ENCODE measurements at regions not wholly inside any gene's neighbourhood (a gene's known extent, or its start where the extent isn't known, plus 50 kb on each side); places are given as distances from the start of the nearest gene placed in this dataset.

- no peaks in the 10 kb centered on the region for H3K27me3 ChIP-seq (ENCODE audit: control insufficient read depth, extremely low read depth, insufficient read depth, low read length)
- H3K4me2 ChIP-seq (ENCODE audit: control insufficient read depth, extremely low read depth, insufficient read depth, low read depth, low read length), result no peak overlapping the region
- H3K4me1 ChIP-seq (ENCODE audit: control insufficient read depth, extremely low read depth, insufficient read depth, low read length), result no peaks in the 10 kb centered on the region
- no peak for DNase-seq (ENCODE audit: low read depth, low spot score)
- peaks cover 5% of the 10 kb centered on the region for H3K9me3 ChIP-seq (ENCODE audit: control insufficient read depth, low read depth, low read length)
- no peaks in the 10 kb centered on the region for H4K20me1 ChIP-seq (ENCODE audit: control insufficient read depth, extremely low read depth, insufficient read depth, low read length)
- H3K27ac ChIP-seq (ENCODE audit: control insufficient read depth, insufficient read depth, low read length), result no peak overlapping the region
- dilution Hi-C loops (cut with MboI; ENCODE audit: extremely low pct_ligation_motif_present, low sequenced_read_pairs), result no loop called here
- H3K36me3 ChIP-seq (ENCODE audit: control insufficient read depth in 2 of 2, extremely low read depth in 1 of 2, insufficient read depth in 2 of 2, low read length in 2 of 2), result peaks cover 17 to 30% of the 10 kb centered on the region in 2 experiments
- TF ChIP-seq CTCF (optimal IDR thresholded peaks at IDR 0.05 in 1 of 3, IDR thresholded peaks at IDR 0.05 in 1 of 3, conservative IDR thresholded peaks at IDR 0.05 in 1 of 3; ENCODE audit: extremely low read depth in 1 of 3, insufficient read depth in 2 of 3, low read length in 3 of 3) (no peak), EZH2 (IDR thresholded peaks at IDR 0.05; ENCODE audit: low read length) (no peak)
- no peak for FAIRE-seq
- H3K9ac ChIP-seq (ENCODE audit: control insufficient read depth, extremely low read depth, insufficient read depth, low read length), result no peak overlapping the region
- H2AFZ ChIP-seq (ENCODE audit: control insufficient read depth, low read length), result no peak overlapping the region
- H3K9me1 ChIP-seq (ENCODE audit: control insufficient read depth, extremely low read depth, insufficient read depth, low read length), result no peaks in the 10 kb centered on the region
- H3K4me3 ChIP-seq (ENCODE audit: control insufficient read depth in 2 of 3, extremely low read depth in 1 of 3, insufficient read depth in 2 of 3, low read depth in 1 of 3, low read length in 3 of 3), result no peak overlapping the region
- H3K79me2 ChIP-seq (ENCODE audit: control insufficient read depth, insufficient read depth, low read length), result no peaks in the 10 kb centered on the region
Measured at GRCh38 chr20:52090035-52090434, 101.5 kb downstream of the ZFP64 start.

GRCh38 chr20:52087471-52087870 is 104.1 kb downstream of the ZFP64 start:
- H3K79me2 ChIP-seq (ENCODE audit: control insufficient read depth, insufficient read depth, low read length), result no peaks in the 10 kb centered on the region
- TF ChIP-seq CTCF (optimal IDR thresholded peaks at IDR 0.05 in 1 of 3, IDR thresholded peaks at IDR 0.05 in 1 of 3, conservative IDR thresholded peaks at IDR 0.05 in 1 of 3; ENCODE audit: extremely low read depth in 1 of 3, insufficient read depth in 2 of 3, low read length in 3 of 3) (no peak), EZH2 (IDR thresholded peaks at IDR 0.05; ENCODE audit: low read length) (no peak)
- no peak overlapping the region for H3K4me3 ChIP-seq (ENCODE audit: control insufficient read depth in 2 of 3, extremely low read depth in 1 of 3, insufficient read depth in 2 of 3, low read depth in 1 of 3, low read length in 3 of 3)
- dilution Hi-C loops (cut with MboI; ENCODE audit: extremely low pct_ligation_motif_present, low sequenced_read_pairs), result no loop called here
- peaks cover 3% of the 10 kb centered on the region for H3K4me1 ChIP-seq (ENCODE audit: control insufficient read depth, extremely low read depth, insufficient read depth, low read length)
- H3K9me3 ChIP-seq (ENCODE audit: control insufficient read depth, low read depth, low read length), result peaks cover 5% of the 10 kb centered on the region
- no peaks in the 10 kb centered on the region for H4K20me1 ChIP-seq (ENCODE audit: control insufficient read depth, extremely low read depth, insufficient read depth, low read length)
- DNase-seq (ENCODE audit: low read depth, low spot score), result no peak
- no peak overlapping the region for H3K9ac ChIP-seq (ENCODE audit: control insufficient read depth, extremely low read depth, insufficient read depth, low read length)
- FAIRE-seq, result no peak
- H3K27ac ChIP-seq (ENCODE audit: control insufficient read depth, insufficient read depth, low read length), result no peak overlapping the region
- H2AFZ ChIP-seq (ENCODE audit: control insufficient read depth, low read length), result no peak overlapping the region
- no peaks in the 10 kb centered on the region for H3K27me3 ChIP-seq (ENCODE audit: control insufficient read depth, extremely low read depth, insufficient read depth, low read length)
- no peak overlapping the region for H3K4me2 ChIP-seq (ENCODE audit: control insufficient read depth, extremely low read depth, insufficient read depth, low read depth, low read length)
- H3K36me3 ChIP-seq (ENCODE audit: control insufficient read depth in 2 of 2, extremely low read depth in 1 of 2, insufficient read depth in 2 of 2, low read length in 2 of 2), result peaks cover 20 to 33% of the 10 kb centered on the region in 2 experiments
- no peaks in the 10 kb centered on the region for H3K9me1 ChIP-seq (ENCODE audit: control insufficient read depth, extremely low read depth, insufficient read depth, low read length)
